IMR-90 (cell line): ENCODE measurements at regions not wholly inside any gene's neighbourhood (a gene's known extent, or its start where the extent isn't known, plus 50 kb on each side); places are given as distances from the start of the nearest gene placed in this dataset.

Source experiments
- ATAC-seq: fragments of 200-7000 bp; cut with Tn5 transposase; 2 replicates; pipeline ENCODE4 v1.9.1; 2020; ENCODE audit warnings: low read depth, mild to moderate bottlenecking, moderate library complexity
- BruUV-seq: library from RNA; stranded (reverse); fragments of 400-500 nt; replicated peaks from 2 replicates; lab custom pipeline; 2021; lab: Mats Ljungman, UMichigan
- CTCF ChIA-PET: fragments of 300-600 bp; formaldehyde crosslinking; extraction: SDS; loops from one replicate; lab custom pipeline; 2021; ENCODE audit warnings: antibody characterized with exemption; lab: Yijun Ruan, JAX
- POLR2A ChIA-PET: fragments of 300-600 bp; sonication (Branson Sonifier 250); formaldehyde crosslinking; loops from one replicate; lab custom pipeline; 2022; ENCODE audit warnings: antibody characterized with exemption; ENCODE audit not compliant: unreplicated experiment; lab: Charles Lee
- DNase-seq: peaks from one replicate; pipeline ENCODE4 v3.0.0; 2013
- H2AFZ ChIP-seq: replicated peaks from 2 replicates; pipeline ENCODE3; 2013; ENCODE audit warnings: low read length, mild to moderate bottlenecking; ENCODE audit not compliant: poor library complexity
- H2AK5ac ChIP-seq: 2 replicates; pipeline ENCODE4 v1.6.1; 2013; ENCODE audit warnings: low read depth, low read length, inconsistent platforms
- H2AK9ac ChIP-seq: replicated peaks from 2 replicates; pipeline ENCODE3; 2013; ENCODE audit warnings: mild to moderate bottlenecking, low read depth, low read length, moderate library complexity; ENCODE audit not compliant: poor library complexity
- H2BK120ac ChIP-seq: 2 replicates; pipeline ENCODE4 v1.6.1; 2013; ENCODE audit warnings: low read depth, low read length, inconsistent platforms
- H2BK15ac ChIP-seq: 3 replicates; pipeline ENCODE4 v1.6.1; 2013; ENCODE audit warnings: low read depth, low read length, inconsistent platforms
- H2BK20ac ChIP-seq: 2 replicates; pipeline ENCODE4 v1.6.1; 2013; ENCODE audit warnings: low read depth, mild to moderate bottlenecking, inconsistent platforms, low read length, moderate library complexity
- H2BK5ac ChIP-seq: 2 replicates; pipeline ENCODE4 v1.6.1; 2013; ENCODE audit warnings: mild to moderate bottlenecking, low read depth, low read length, inconsistent platforms; ENCODE audit not compliant: poor library complexity, severe bottlenecking
- H3K14ac ChIP-seq: replicated peaks from 2 replicates; pipeline ENCODE4 v1.6.1; 2013; ENCODE audit warnings: low read depth, low read length, inconsistent platforms
- H3K18ac ChIP-seq: 2 replicates; pipeline ENCODE4 v1.6.1; 2013; ENCODE audit warnings: low read depth, low read length, control low read depth
- H3K23ac ChIP-seq: 2 replicates; pipeline ENCODE4 v1.6.1; 2013; ENCODE audit warnings: low read depth, low read length, inconsistent platforms
- H3K27ac ChIP-seq: 2 replicates; pipeline ENCODE4 v1.5.1; 2013; ENCODE audit warnings: mild to moderate bottlenecking, control low read depth, low read length; ENCODE audit not compliant: insufficient read depth
- H3K27me3 ChIP-seq: 2 replicates; pipeline ENCODE4 v1.6.1; 2013; ENCODE audit warnings: low read length; ENCODE audit not compliant: control insufficient read depth, insufficient read depth
- H3K36me3 ChIP-seq: 2 replicates; pipeline ENCODE4 v1.6.1; 2013; ENCODE audit warnings: low read length, mixed read lengths; ENCODE audit not compliant: control insufficient read depth, insufficient read depth
- H3K4ac ChIP-seq: 2 replicates; pipeline ENCODE4 v1.6.1; 2013; ENCODE audit warnings: low read depth, low read length, inconsistent platforms
- H3K4me1 ChIP-seq: 2 replicates; pipeline ENCODE4 v1.6.1; 2013; ENCODE audit warnings: low read length, mixed read lengths; ENCODE audit not compliant: control insufficient read depth, insufficient read depth
- H3K4me2 ChIP-seq: 2 replicates; pipeline ENCODE4 v1.6.1; 2013; ENCODE audit warnings: low read depth, mild to moderate bottlenecking, control low read depth, low read length, moderate library complexity
- H3K4me3 ChIP-seq: 2 replicates; pipeline ENCODE4 v1.5.1; 2013; ENCODE audit warnings: low read depth, mild to moderate bottlenecking, control low read depth, low read length, moderate library complexity; ENCODE audit not compliant: insufficient read depth
- H3K56ac ChIP-seq: 2 replicates; pipeline ENCODE4 v1.6.1; 2013; ENCODE audit warnings: low read length, inconsistent platforms; ENCODE audit not compliant: insufficient read depth; ENCODE audit errors: extremely low read depth
- H3K79me1 ChIP-seq, 2 experiments: 2 replicates each; pipeline ENCODE4 v1.6.1; 2013; ENCODE audit warnings: low read length in 2 of 2, inconsistent platforms in 1 of 2, low read depth in 1 of 2
- H3K9ac ChIP-seq: 2 replicates; pipeline ENCODE4 v1.6.1; 2013; ENCODE audit warnings: low read depth, low read length, control low read depth
- H3K9me1 ChIP-seq: 2 replicates; pipeline ENCODE4 v1.6.1; 2013; ENCODE audit warnings: low read length, inconsistent platforms; ENCODE audit not compliant: insufficient read depth
- H3K9me3 ChIP-seq: 2 replicates; pipeline ENCODE4 v1.6.1; 2013; ENCODE audit warnings: low read length; ENCODE audit not compliant: control insufficient read depth, insufficient read depth
- H4K20me1 ChIP-seq: 2 replicates; pipeline ENCODE4 v1.6.1; 2013; ENCODE audit warnings: low read length, inconsistent platforms; ENCODE audit not compliant: insufficient read depth
- H4K5ac ChIP-seq: 2 replicates; pipeline ENCODE4 v1.6.1; 2013; ENCODE audit warnings: mild to moderate bottlenecking, low read depth, low read length, control low read depth
- H4K8ac ChIP-seq, 2 experiments: 2 replicates each; pipeline ENCODE4 v1.6.1; 2013; ENCODE audit warnings: low read depth in 2 of 2, low read length in 2 of 2, control low read depth in 1 of 2, inconsistent platforms in 1 of 2
- H4K91ac ChIP-seq: 2 replicates; pipeline ENCODE4 v1.6.1; 2013; ENCODE audit warnings: low read depth, low read length, inconsistent platforms; ENCODE audit not compliant: insufficient read depth
- BHLHE40 ChIP-seq: fragments of 150-350 bp; IDR thresholded peaks from 2 replicates; pipeline ENCODE4 v1.6.1; 2016; ENCODE audit warnings: mild to moderate bottlenecking, low read depth, low read length
- CEBPB ChIP-seq: IDR thresholded peaks from 2 replicates; pipeline ENCODE4 v1.6.1; 2012; ENCODE audit warnings: low read depth, low read length, improper control_type of control experiment
- CHD1 ChIP-seq: IDR thresholded peaks from 2 replicates; pipeline ENCODE4 v1.6.1; 2012; ENCODE audit warnings: low read depth, low read length, improper control_type of control experiment
- CTCF ChIP-seq: conservative IDR thresholded peaks from 2 replicates; pipeline ENCODE4 v1.5.1; 2012; ENCODE audit warnings: mild to moderate bottlenecking, low read depth, low read length, improper control_type of control experiment
- FOS ChIP-seq: fragments of 150-350 bp; IDR thresholded peaks from 2 replicates; pipeline ENCODE4 v1.6.1; 2016; ENCODE audit warnings: low read depth, low read length
- MAZ ChIP-seq: IDR thresholded peaks from 2 replicates; pipeline ENCODE4 v1.6.1; 2012; ENCODE audit warnings: low read depth, mild to moderate bottlenecking, low read length, improper control_type of control experiment, moderate library complexity, borderline replicate concordance
- MXI1 ChIP-seq: IDR thresholded peaks from 2 replicates; pipeline ENCODE4 v1.6.1; 2012; ENCODE audit warnings: low read depth, mild to moderate bottlenecking, low read length, moderate library complexity, borderline replicate concordance
- POLR2A ChIP-seq: IDR thresholded peaks from 2 replicates; pipeline ENCODE4 v1.6.1; 2012; ENCODE audit warnings: mild to moderate bottlenecking, low read depth, low read length
- RAD21 ChIP-seq: IDR thresholded peaks from 2 replicates; pipeline ENCODE4 v1.6.1; 2012; ENCODE audit warnings: low read length, improper control_type of control experiment
- RFX5 ChIP-seq: IDR thresholded peaks from 2 replicates; pipeline ENCODE4 v1.8.0; 2012; ENCODE audit warnings: low read depth, mild to moderate bottlenecking, low read length, moderate library complexity
- SMC3 ChIP-seq: fragments of 150-350 bp; IDR thresholded peaks from 2 replicates; pipeline ENCODE4 v1.6.1; 2016; ENCODE audit warnings: low read depth, mild to moderate bottlenecking, antibody characterized with exemption, low read length, moderate library complexity
- WGBS, 2 experiments: methylation state at CpG; one replicate each; pipeline versions ENCODE4 v1.1.5 to v1.1.7; 2013; ENCODE audit warnings: missing lambda C conversion rate in 2 of 2; ENCODE audit not compliant: insufficient read length in 1 of 2; ENCODE audit errors: extremely low coverage in 2 of 2; 5-methylcytosine and 5-hydroxymethylcytosine counted together
- dilution Hi-C: fragments of 300-500 bp; cut with HindIII; formaldehyde crosslinking; loops from one replicate; pipeline ENCODE4 v1.14.3; 2018; ENCODE audit warnings: low sequenced_read_pairs; ENCODE audit not compliant: unreplicated experiment
- in situ Hi-C: fragments of 300-500 bp; cut with MboI; formaldehyde crosslinking; loops from 3 replicates; pipeline ENCODE4 v1.14.3; 2019; ENCODE audit warnings: low sequenced_read_pairs, inconsistent platforms, mixed read lengths
- intact Hi-C: fragments of 100-400 bp; cut with micrococcal nuclease; formaldehyde crosslinking; loops from 2 replicates; pipeline ENCODE4 v1.10.0; 2022

- Histone ChIP-seq H3K18ac (no peak overlapping the region), H2BK15ac (no peak overlapping the region), H3K56ac (no peak overlapping the region), H3K27me3 (no peaks in the 10 kb centered on the region), H3K23ac (no peak overlapping the region), H2AK5ac (no peak overlapping the region), H3K4me3 (no peak overlapping the region), H3K9me1 (no peaks in the 10 kb centered on the region), H3K4me1 (no peaks in the 10 kb centered on the region), H3K9me3 (no peaks in the 10 kb centered on the region), H3K27ac (no peak overlapping the region), H2BK20ac (no peak overlapping the region), H3K36me3 (no peaks in the 10 kb centered on the region), H4K5ac (no peak overlapping the region), H3K4ac (no peak overlapping the region), H2BK120ac (no peak overlapping the region), H2BK5ac (no peak overlapping the region), H4K8ac (no peak overlapping the region), H2AFZ (no peak overlapping the region), H2AK9ac (no peak overlapping the region), H3K4me2 (no peak overlapping the region), H3K9ac (no peak overlapping the region), H3K14ac (no peak overlapping the region), H4K20me1 (no peaks in the 10 kb centered on the region), H3K79me1 (no peaks in the 10 kb centered on the region), H4K91ac (no peak overlapping the region)
- POLR2A ChIA-PET, result no interaction called here
- intact Hi-C loops (no loop called here), dilution Hi-C loops (no loop called here), in situ Hi-C loops (no loop called here)
- DNase-seq, result no peak
- TF ChIP-seq MAZ (no peak), CEBPB (no peak), CTCF (no peak), FOS (no peak), RAD21 (no peak), CHD1 (no peak), SMC3 (no peak), MXI1 (no peak), POLR2A (no peak), RFX5 (no peak), BHLHE40 (no peak)
- WGBS, 2 experiments, result no CpG with 5 or more reads among the region's 3 CpGs
- CTCF ChIA-PET, result no interaction called here
- no TSS peak for BruUV-seq
- no peak for ATAC-seq
These were observed 224.6 kb upstream of the NECTIN3 start for GRCh38 chr3:110846971-110847370.
